LNCAP (cell line): ENCODE measurements at regions not wholly inside any gene's neighbourhood (a gene's known extent, or its start where the extent isn't known, plus 50 kb on each side); places are given as distances from the start of the nearest gene placed in this dataset.

Experiments
- TF ChIP-seq, protein P1 (sequence below): fragments of 450-650 bp; IDR thresholded peaks from 2 replicates; pipeline ENCODE4 v1.5.1; 2017; ENCODE audit warnings: mild to moderate bottlenecking

DNA sequence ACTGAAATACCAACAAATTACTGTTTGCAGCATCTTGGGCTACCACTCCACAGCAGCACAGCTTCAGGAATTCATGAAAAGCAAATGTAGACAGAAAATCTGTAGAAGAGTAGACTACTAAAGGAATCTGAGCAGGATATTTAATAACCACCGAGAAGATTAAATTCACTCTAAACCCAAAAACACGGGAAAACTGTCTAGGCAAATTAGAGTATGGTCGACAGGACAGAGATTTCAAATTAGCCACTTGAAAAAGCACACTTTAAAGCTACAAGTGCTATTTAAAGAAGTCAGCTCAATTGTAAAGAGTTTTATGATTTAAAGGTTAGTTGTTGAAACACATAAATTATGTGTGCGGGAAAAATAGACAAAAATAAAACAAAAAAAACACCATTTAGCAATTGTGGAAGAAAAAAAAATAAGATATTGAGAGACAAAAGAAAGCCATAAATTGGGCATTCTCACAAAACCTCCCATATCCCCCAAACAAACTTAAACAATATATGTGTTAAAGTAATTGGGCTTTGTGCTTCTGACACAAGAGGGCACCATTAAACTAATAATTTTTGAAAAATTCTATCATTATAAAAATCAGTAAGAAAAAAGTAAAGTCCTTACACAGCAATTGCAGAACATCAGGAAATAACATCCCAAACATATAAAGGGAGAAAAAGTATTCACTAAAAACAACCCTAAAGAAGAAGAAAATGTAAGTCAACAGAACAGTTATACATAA lies 880.8 kb downstream of the TECRL start:
- TF ChIP-seq, protein P1, sequence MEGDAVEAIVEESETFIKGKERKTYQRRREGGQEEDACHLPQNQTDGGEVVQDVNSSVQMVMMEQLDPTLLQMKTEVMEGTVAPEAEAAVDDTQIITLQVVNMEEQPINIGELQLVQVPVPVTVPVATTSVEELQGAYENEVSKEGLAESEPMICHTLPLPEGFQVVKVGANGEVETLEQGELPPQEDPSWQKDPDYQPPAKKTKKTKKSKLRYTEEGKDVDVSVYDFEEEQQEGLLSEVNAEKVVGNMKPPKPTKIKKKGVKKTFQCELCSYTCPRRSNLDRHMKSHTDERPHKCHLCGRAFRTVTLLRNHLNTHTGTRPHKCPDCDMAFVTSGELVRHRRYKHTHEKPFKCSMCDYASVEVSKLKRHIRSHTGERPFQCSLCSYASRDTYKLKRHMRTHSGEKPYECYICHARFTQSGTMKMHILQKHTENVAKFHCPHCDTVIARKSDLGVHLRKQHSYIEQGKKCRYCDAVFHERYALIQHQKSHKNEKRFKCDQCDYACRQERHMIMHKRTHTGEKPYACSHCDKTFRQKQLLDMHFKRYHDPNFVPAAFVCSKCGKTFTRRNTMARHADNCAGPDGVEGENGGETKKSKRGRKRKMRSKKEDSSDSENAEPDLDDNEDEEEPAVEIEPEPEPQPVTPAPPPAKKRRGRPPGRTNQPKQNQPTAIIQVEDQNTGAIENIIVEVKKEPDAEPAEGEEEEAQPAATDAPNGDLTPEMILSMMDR: peak; percentile 67

DNA sequence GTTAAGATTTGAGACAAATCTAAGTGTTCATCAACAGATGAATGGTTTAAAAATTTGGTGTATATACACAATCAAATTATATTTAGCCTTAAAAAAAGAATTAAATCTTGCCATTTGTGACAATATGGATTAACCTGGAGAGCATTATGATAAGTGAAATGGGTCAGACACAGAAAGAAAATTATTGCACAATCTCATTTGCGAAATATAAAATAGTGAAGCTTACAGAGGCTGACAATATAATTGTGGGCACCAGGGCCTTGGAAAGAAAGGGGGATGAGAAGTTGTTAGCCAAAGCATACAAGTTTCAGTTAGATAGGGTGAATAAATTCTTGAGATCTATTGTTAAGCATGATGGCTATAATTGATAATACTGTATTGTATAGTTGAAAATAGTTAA lies 883.0 kb downstream of the TECRL start:
- TF ChIP-seq, protein P1: no peak

DNA sequence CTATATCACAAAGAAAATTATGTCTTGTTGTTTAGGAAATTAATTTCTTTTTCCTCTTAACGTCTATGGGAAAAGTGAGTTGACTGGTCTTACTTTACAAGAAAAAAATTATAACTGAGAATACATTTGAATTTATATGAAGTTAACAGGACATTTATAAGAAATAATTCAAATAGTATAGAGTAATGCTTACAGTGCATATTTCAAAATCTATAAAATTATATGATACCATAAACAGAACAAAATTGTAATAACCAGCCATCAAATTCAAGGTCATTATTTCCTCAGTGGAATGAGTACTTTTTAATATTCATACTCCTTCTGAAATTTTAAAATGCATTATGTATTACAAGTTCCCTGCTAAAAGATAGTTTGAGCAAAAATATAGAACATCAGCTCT lies 884.5 kb downstream of the TECRL start:
- TF ChIP-seq, protein P1: no peak

DNA sequence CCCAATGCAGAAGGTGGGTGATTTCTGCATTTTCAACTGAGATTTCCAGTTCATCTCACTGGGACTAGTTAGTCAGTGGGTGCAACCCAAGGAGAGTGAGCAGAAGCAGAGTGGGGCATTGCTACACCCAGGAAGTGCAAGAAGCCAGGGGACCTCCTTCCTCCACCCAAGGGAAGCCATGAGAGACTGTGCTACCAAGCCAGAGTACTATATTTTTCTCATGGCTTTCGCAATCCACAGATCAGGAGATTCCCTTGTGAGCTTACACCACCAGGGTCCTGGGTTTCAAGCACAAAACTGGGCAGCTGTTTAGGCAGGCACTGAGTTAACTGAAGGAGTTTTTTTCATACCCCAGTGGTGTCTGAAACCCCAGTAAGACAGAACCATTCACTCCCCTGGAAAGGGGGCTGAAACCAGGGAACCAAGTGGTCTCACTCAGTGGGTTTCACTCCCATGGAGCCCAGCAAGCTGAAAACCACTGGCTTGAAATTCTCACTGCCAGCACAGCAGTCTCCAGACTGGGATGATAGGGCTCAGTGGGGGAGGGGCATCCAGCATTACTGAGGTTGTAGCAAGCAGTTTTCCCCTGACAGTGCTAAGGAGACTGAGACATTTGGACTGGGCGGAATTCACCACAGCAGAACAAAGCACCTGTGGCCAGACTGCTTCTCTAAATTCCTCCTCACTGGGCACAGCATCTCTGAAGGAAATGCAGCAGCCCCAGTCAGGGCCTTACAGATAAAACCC lies 903.4 kb downstream of the TECRL start:
- TF ChIP-seq, protein P1: no peak

DNA sequence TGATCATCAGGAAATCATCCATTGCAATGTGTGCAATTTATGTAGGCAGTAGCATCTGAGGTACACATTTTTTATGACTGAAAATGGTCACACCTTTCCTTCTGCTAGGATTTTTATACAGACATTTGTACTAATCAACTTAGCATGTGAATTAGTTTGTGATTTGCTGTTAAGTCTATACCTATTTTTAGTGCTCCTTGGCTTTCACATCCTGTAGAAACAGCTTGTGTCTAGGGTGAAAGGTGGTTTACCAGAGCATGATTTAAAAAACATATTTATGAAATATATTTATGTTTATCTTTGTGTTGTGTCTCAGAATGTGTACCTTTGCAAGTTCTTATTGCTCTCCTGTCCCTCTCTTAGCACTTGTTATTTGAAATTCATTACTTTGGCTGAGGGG lies 916.0 kb downstream of the TECRL start:
- TF ChIP-seq, protein P1: no peak

DNA sequence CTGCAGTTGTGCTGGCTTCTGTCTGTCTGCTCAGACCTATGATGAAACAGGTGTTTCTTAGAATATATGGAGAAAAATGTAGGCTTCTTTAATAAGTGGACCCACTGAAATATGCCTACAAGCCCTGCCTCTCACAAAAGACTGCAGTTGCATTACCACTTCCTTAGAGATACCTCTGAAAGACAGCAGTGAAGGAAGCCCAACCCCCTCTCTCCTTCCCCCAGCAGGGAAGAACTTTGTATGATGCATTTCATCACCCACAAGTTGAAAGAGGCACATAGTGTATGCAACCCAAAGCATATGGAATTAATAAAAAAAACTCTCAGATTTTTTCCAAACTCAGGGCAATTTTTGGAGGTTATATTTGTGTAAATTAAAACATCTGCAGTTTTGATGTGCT lies 916.7 kb downstream of the TECRL start:
- TF ChIP-seq, protein P1: no peak

DNA sequence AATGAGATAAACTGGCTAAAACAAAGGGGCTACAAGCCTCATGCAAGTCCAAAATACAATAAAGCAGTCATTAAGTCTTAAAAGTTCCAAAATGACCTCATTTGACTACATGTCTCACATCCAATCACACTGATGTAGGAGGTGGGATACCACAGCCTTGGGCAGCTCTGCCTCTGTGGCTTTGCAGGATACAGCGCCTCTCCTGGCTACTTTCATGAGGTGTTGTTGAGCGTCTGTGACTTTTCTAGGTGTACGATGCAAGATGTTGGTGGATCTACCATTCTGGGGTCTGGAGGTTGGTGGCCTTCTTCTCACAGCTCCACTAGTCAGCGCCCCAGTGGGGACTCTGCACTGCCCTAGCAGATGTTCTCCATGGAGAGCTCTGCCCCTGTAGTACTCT lies 944.9 kb downstream of the TECRL start:
- TF ChIP-seq, protein P1: no peak
